A673 (cell line): ENCODE measurements at regions not wholly inside any gene's neighbourhood (a gene's known extent, or its start where the extent isn't known, plus 50 kb on each side); places are given as distances from the start of the nearest gene placed in this dataset.

Experiments
- BruUV-seq: library from RNA; stranded (reverse); fragments of 400-500 nt; replicated peaks from 2 replicates; lab custom pipeline; 2021; lab: Mats Ljungman, UMichigan
- CTCF ChIA-PET: fragments of 300-600 bp; sonication (Branson Sonifier 250); formaldehyde crosslinking; loops from one replicate; lab custom pipeline; 2022; ENCODE audit warnings: antibody characterized with exemption; lab: Charles Lee
- POLR2A ChIA-PET: fragments of 300-600 bp; sonication (Branson Sonifier 250); formaldehyde crosslinking; loops from one replicate; lab custom pipeline; 2022; ENCODE audit warnings: antibody characterized with exemption; ENCODE audit not compliant: low non-redundant PET; lab: Charles Lee
- DNase-seq: peaks from one replicate; pipeline ENCODE4 v3.0.0-alpha.2; 2015; ENCODE audit warnings: low spot score
- H3K27ac ChIP-seq: fragments of 200-600 bp; sonication (generic); 2 replicates; pipeline ENCODE4 v1.5.1; 2016; ENCODE audit warnings: mixed run types, low read depth, mild to moderate bottlenecking, mixed read lengths, antibody characterized with exemption, low read length; ENCODE audit not compliant: poor library complexity, severe bottlenecking
- H3K27me3 ChIP-seq: fragments of 200-600 bp; sonication (generic); replicated peaks from 2 replicates; pipeline ENCODE4 v1.6.1; 2017; ENCODE audit warnings: mixed run types, low read depth, mild to moderate bottlenecking, mixed read lengths, antibody characterized with exemption, low read length; ENCODE audit not compliant: insufficient read depth, poor library complexity
- H3K36me3 ChIP-seq: fragments of 200-600 bp; sonication (generic); 2 replicates; pipeline ENCODE4 v1.6.1; 2016; ENCODE audit warnings: mixed run types, mild to moderate bottlenecking, mixed read lengths, antibody characterized with exemption, low read length; ENCODE audit not compliant: insufficient read depth, poor library complexity, severe bottlenecking
- H3K4me1 ChIP-seq: fragments of 200-600 bp; sonication (generic); 2 replicates; pipeline ENCODE4 v1.6.1; 2017; ENCODE audit warnings: mixed run types, mild to moderate bottlenecking, mixed read lengths, antibody characterized with exemption, low read length; ENCODE audit not compliant: insufficient read depth, poor library complexity, severe bottlenecking
- H3K4me3 ChIP-seq: fragments of 200-600 bp; sonication (generic); 2 replicates; pipeline ENCODE4 v1.5.1; 2016; ENCODE audit warnings: low read depth, mixed run types, mild to moderate bottlenecking, mixed read lengths, low read length; ENCODE audit not compliant: poor library complexity, severe bottlenecking
- H3K9me3 ChIP-seq: fragments of 200-600 bp; sonication (generic); 2 replicates; pipeline ENCODE4 v1.6.1; 2016; ENCODE audit warnings: mixed run types, low read depth, mild to moderate bottlenecking, mixed read lengths, antibody characterized with exemption, low read length; ENCODE audit not compliant: poor library complexity, severe bottlenecking
- EZH2 ChIP-seq: fragments of 200-600 bp; sonication (generic); IDR thresholded peaks from 2 replicates; pipeline ENCODE4 v1.6.1; 2017; ENCODE audit warnings: borderline replicate concordance, low read depth, mild to moderate bottlenecking, mixed read lengths, antibody characterized with exemption, low read length; ENCODE audit not compliant: poor library complexity, severe bottlenecking
- intact Hi-C: fragments of 100-400 bp; cut with micrococcal nuclease; formaldehyde crosslinking; loops from one replicate; pipeline ENCODE4 v1.10.0; 2022; ENCODE audit not compliant: unreplicated experiment
- TF ChIP-seq, protein P1 (sequence below): fragments of 300-800, 200-600 bp; sonication (generic); conservative IDR thresholded peaks from 2 replicates; pipeline ENCODE4 v1.5.1; 2017; ENCODE audit warnings: low read depth, mild to moderate bottlenecking, antibody characterized with exemption, low read length, moderate library complexity, mixed read lengths

DNA sequence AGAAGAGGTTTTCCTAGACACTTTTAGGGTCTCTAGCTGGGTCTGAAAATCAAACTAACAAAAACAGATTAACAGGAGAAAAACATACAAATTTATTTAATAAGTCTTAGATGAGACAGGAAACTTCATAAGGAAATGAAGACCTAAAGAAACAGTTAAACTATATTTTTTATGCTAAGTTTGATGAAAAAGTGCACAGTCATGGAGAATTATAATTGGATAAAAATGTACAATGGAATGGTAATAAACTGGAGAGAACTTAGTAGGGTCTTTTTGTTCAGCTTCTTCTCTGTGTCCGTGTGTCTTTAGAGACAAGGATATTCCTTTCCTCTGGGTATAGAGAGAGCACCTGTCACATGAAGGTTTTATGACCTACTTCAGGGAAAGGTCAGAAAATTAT lies 323.4 kb downstream of the RAB38 start:
- ChIA-PET POLR2A (no interaction called here), CTCF (no interaction called here)
- no peak for TF ChIP-seq EZH2
- TF ChIP-seq, protein P1, sequence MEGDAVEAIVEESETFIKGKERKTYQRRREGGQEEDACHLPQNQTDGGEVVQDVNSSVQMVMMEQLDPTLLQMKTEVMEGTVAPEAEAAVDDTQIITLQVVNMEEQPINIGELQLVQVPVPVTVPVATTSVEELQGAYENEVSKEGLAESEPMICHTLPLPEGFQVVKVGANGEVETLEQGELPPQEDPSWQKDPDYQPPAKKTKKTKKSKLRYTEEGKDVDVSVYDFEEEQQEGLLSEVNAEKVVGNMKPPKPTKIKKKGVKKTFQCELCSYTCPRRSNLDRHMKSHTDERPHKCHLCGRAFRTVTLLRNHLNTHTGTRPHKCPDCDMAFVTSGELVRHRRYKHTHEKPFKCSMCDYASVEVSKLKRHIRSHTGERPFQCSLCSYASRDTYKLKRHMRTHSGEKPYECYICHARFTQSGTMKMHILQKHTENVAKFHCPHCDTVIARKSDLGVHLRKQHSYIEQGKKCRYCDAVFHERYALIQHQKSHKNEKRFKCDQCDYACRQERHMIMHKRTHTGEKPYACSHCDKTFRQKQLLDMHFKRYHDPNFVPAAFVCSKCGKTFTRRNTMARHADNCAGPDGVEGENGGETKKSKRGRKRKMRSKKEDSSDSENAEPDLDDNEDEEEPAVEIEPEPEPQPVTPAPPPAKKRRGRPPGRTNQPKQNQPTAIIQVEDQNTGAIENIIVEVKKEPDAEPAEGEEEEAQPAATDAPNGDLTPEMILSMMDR: no peak

GRCh38 chr11:87851234-87851633 lies 324.0 kb downstream of the RAB38 start:
- POLR2A ChIA-PET: no interaction called here
- Histone ChIP-seq H3K36me3 (no peaks in the 10 kb centered on the region), H3K27ac (no peak overlapping the region), H3K9me3 (no peaks in the 10 kb centered on the region), H3K4me3 (no peak overlapping the region), H3K4me1 (no peaks in the 10 kb centered on the region), H3K27me3 (no peaks in the 10 kb centered on the region)
- CTCF ChIA-PET: no interaction called here
- DNase-seq: no peak
- intact Hi-C loops: no loop called here
- BruUV-seq: no TSS peak
- TF ChIP-seq, protein P1: no peak
- no peak for TF ChIP-seq EZH2

More for the DNA sequence above, 323.4 kb downstream of the RAB38 start:
- no peaks in the 10 kb centered on the region for H3K9me3 ChIP-seq
- no peak overlapping the region for H3K4me3 ChIP-seq
- intact Hi-C loops: no loop called here
- no peaks in the 10 kb centered on the region for H3K27me3 ChIP-seq
- no peak for DNase-seq
- BruUV-seq: no TSS peak
- no peaks in the 10 kb centered on the region for H3K36me3 ChIP-seq
- no peak overlapping the region for H3K27ac ChIP-seq
- no peaks in the 10 kb centered on the region for H3K4me1 ChIP-seq

DNA sequence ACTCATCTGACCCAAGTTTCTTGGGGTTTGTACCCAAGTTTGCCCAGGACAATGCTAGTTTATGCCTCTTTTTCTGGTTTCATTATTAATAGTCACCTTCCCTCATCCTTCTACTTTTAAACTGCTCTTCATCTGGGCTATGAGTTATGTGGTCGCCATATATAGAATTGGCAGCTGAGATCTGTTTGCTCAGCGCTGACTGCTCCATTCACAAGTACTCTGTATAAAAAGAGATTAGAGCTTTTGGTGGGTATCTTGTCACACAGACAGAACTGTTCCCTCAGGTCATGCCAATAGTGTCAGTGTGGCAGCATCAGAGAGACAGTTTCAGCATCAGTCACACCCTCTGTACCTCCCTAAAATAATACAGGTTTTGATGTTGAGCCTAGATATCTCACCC lies 326.0 kb downstream of the RAB38 start:
- intact Hi-C loops: no loop called here
- H3K27ac ChIP-seq: no peak overlapping the region

More for the DNA sequence above, 326.0 kb downstream of the RAB38 start:
- Histone ChIP-seq H3K36me3 (no peaks in the 10 kb centered on the region), H3K4me1 (no peaks in the 10 kb centered on the region), H3K4me3 (no peak overlapping the region), H3K9me3 (no peaks in the 10 kb centered on the region), H3K27me3 (no peaks in the 10 kb centered on the region)
- TF ChIP-seq, protein P1: no peak
- TF ChIP-seq EZH2: no peak
- no TSS peak for BruUV-seq
- ChIA-PET POLR2A (no interaction called here), CTCF (no interaction called here)
- no peak for DNase-seq
